ENCODE measurements at regions not wholly inside any gene's neighbourhood (a gene's known extent, or its start where the extent isn't known, plus 50 kb on each side); places are given as distances from the start of the nearest gene placed in this dataset.

DNA sequence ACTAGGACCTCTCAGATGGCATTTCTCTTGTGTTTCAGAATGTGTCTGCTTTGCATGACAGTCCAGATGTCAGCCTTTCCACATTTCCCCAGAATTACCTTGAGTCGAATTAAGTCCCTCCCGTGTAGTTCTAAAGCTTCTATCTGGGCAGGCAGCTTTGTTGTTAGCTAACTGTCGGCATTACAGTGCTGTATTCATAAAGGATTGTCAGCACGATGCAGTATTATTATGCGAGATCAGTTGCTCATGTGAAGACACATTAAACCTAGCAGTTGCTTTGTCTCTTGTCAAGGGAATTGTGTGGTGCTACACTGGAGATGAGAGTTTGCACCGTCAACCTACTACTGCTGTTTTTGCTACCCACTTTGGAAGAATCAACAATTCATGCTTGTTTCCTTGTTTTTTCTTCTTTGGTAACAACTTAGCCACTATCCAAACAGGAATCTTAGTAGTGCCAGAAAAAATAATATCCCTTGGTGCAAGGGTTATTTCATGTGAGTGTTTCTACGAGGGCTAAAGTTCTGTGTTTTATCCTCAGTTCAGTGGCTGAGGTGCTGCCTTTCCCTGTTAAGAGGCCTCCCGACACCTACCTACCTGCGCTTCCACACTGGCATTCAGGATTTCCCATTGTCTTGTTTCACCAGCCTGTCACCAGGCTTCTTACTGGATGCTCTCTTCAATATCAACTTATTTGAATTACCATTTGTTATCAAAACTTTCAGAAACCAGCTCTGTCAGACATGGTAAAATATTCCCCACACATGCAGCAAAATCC lies 297.9 kb upstream of the G2E3 start:
- ATAC-seq, result no peak
- intact Hi-C loops (cut with DNase I), result no loop called here

GRCh38 chr14:30264161-30264560 lies 294.8 kb upstream of the G2E3 start:
- Histone ChIP-seq H3K4me1 (no peaks in the 10 kb centered on the region), H3K36me3 (no peaks in the 10 kb centered on the region), H3K4me3 (no peak overlapping the region), H3K27ac (no peak overlapping the region), H3K9me3 (no peaks in the 10 kb centered on the region), H3K27me3 (no peaks in the 10 kb centered on the region)
- TF ChIP-seq, protein P1, sequence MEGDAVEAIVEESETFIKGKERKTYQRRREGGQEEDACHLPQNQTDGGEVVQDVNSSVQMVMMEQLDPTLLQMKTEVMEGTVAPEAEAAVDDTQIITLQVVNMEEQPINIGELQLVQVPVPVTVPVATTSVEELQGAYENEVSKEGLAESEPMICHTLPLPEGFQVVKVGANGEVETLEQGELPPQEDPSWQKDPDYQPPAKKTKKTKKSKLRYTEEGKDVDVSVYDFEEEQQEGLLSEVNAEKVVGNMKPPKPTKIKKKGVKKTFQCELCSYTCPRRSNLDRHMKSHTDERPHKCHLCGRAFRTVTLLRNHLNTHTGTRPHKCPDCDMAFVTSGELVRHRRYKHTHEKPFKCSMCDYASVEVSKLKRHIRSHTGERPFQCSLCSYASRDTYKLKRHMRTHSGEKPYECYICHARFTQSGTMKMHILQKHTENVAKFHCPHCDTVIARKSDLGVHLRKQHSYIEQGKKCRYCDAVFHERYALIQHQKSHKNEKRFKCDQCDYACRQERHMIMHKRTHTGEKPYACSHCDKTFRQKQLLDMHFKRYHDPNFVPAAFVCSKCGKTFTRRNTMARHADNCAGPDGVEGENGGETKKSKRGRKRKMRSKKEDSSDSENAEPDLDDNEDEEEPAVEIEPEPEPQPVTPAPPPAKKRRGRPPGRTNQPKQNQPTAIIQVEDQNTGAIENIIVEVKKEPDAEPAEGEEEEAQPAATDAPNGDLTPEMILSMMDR (IDR thresholded peaks at IDR 0.05), result no peak
- DNase-seq (no peak), ATAC-seq (no peak)
- intact Hi-C loops (cut with DNase I), result no loop called here

More for the DNA sequence above, 297.9 kb upstream of the G2E3 start:
- no peak for DNase-seq
- TF ChIP-seq, protein P1 (IDR thresholded peaks at IDR 0.05), result no peak
- Histone ChIP-seq H3K4me1 (no peaks in the 10 kb centered on the region), H3K4me3 (no peak overlapping the region), H3K27me3 (no peaks in the 10 kb centered on the region), H3K36me3 (no peaks in the 10 kb centered on the region), H3K9me3 (no peaks in the 10 kb centered on the region), H3K27ac (no peak overlapping the region)

DNA sequence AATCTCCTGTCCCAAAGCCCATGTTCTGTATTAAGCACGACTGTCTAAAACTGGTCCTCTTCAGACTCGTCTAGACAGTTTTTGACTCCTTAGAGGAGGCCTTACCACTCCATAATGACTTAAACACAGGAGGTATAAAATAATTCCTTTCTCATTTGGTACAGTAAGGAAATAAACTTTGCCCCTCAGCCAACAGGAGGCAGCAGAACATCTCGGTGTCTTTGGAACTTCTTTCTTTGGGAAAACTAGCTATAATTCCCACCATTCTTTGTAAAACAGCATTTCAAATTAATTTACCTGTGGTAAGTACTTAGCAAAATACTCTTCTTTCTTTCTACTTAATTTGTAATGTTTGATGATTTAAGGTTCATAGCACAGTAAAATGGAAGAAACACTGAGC lies 292.7 kb upstream of the G2E3 start:
- Histone ChIP-seq H3K4me3 (no peak overlapping the region), H3K9me3 (no peaks in the 10 kb centered on the region), H3K4me1 (no peaks in the 10 kb centered on the region), H3K36me3 (no peaks in the 10 kb centered on the region), H3K27me3 (no peaks in the 10 kb centered on the region), H3K27ac (no peak overlapping the region)
- intact Hi-C loops (cut with DNase I), result no loop called here
- TF ChIP-seq, protein P1 (IDR thresholded peaks at IDR 0.05), result no peak
- ATAC-seq (no peak), DNase-seq (no peak)

GRCh38 chr14:30267141-30267540 lies 291.8 kb upstream of the G2E3 start:
- Histone ChIP-seq H3K4me3 (no peak overlapping the region), H3K27ac (no peak overlapping the region), H3K27me3 (peaks cover 5% of the 10 kb centered on the region), H3K4me1 (no peaks in the 10 kb centered on the region), H3K9me3 (no peaks in the 10 kb centered on the region), H3K36me3 (no peaks in the 10 kb centered on the region)
- intact Hi-C loops (cut with DNase I), result no loop called here
- DNase-seq, result no peak
- ATAC-seq, result no peak
- TF ChIP-seq, protein P1 (IDR thresholded peaks at IDR 0.05), result no peak

DNA sequence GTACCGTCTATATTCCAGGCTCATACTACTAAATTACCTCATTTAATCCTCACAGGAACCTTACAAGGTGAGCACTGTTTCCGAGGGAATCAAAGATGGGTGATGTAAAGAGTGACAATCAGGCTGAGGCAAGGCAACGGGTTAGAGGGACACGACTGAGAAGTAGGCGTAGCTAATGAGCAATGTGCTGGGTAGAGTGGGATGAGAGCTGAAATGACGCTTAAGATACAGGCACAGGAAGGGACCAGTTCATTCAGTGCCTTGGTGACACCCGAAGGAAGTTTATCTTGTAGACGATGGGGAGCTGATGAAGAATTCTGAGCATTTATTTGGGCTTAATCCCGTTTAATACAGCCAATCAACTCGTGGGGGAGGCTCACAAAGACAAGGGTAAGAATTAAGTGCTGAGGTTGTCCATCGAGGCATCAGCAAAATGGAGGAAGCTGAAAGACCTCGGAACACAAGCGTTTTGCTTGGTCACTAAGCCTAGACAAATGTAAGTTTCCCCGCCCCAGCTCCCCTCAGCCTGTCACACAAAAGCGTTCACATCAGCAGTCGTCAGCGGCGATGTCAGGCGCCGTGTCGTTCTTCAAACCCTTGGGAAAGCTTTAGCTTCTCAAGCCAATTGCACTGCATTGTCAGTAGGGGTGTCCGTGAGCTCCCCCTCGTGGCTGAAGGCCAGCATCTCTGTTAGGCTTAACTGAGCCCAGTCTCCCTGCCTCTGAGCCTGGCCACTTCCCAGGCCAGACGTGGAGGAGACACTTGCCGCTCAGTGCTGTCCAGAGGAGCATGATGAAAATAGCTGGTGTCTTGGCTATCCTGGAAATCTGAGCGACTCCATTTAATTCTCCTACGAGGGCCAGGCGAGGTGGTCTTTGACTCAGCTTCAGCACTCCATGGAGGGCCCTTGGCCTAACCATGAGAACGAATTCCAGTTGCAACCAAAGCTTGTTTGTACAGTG lies 288.5 kb upstream of the G2E3 start:
- intact Hi-C loops (cut with DNase I), result no loop called here
- H3K27ac ChIP-seq, result no peak overlapping the region
- DNase-seq (peak; percentile 86), ATAC-seq (peak; percentile 99)
- H3K9me3 ChIP-seq, result no peaks in the 10 kb centered on the region
- H3K4me3 ChIP-seq, result no peak overlapping the region
- peaks cover 5% of the 10 kb centered on the region for H3K27me3 ChIP-seq
- H3K4me1 ChIP-seq, result no peaks in the 10 kb centered on the region
- H3K36me3 ChIP-seq, result no peaks in the 10 kb centered on the region
- TF ChIP-seq, protein P1 (IDR thresholded peaks at IDR 0.05), result peak; percentile 90
